ENCODE measurements at regions not wholly inside any gene's neighbourhood (a gene's known extent, or its start where the extent isn't known, plus 50 kb on each side); places are given as distances from the start of the nearest gene placed in this dataset.

GRCh38 chr6:112725541-112726085 lies 378.5 kb downstream of the RFPL4B start:
- DNase-seq = no peak
- Histone ChIP-seq H3K36me3 (no peaks in the 10 kb centered on the region), H3K27me3 (no peaks in the 10 kb centered on the region), H3K4me3 (no peak overlapping the region), H3K27ac (no peak overlapping the region), H3K4me1 (ENCODE audit: insufficient read depth) (no peaks in the 10 kb centered on the region), H3K9me3 (no peaks in the 10 kb centered on the region)
- TF ChIP-seq EP300 (IDR thresholded peaks at IDR 0.05) (no peak), CTCF (IDR thresholded peaks at IDR 0.05) (no peak), POLR2A (IDR thresholded peaks at IDR 0.05) (no peak)
- intact Hi-C loops (cut with DNase I) = no loop called here
- WGBS, 3 donors = 89 to 93% (median 91%) methylated on average over 6 of the region's 6 CpGs

- Histone ChIP-seq H3K9me3 (no peaks in the 10 kb centered on the region), H3K4me3 (no peak overlapping the region), H3K4me1 (ENCODE audit: insufficient read depth) (no peaks in the 10 kb centered on the region), H3K27me3 (no peaks in the 10 kb centered on the region), H3K36me3 (no peaks in the 10 kb centered on the region), H3K27ac (no peak overlapping the region)
- no peak for DNase-seq
- intact Hi-C loops (cut with DNase I) = no loop called here
- 94 to 97% (median 96%) methylated on average over 1 of the region's 1 CpG for WGBS, 3 donors
- TF ChIP-seq POLR2A (IDR thresholded peaks at IDR 0.05) = no peak
- TF ChIP-seq CTCF (IDR thresholded peaks at IDR 0.05) = no peak
- no peak for TF ChIP-seq EP300 (IDR thresholded peaks at IDR 0.05)
Observed at GRCh38 chr6:112735129-112735528, 388.0 kb downstream of the RFPL4B start.

GRCh38 chr6:112739766-112740165 lies 392.6 kb downstream of the RFPL4B start:
- Histone ChIP-seq H3K27me3 (no peaks in the 10 kb centered on the region), H3K27ac (no peak overlapping the region), H3K36me3 (no peaks in the 10 kb centered on the region), H3K4me1 (ENCODE audit: insufficient read depth) (no peaks in the 10 kb centered on the region), H3K4me3 (no peak overlapping the region), H3K9me3 (no peaks in the 10 kb centered on the region)
- no peak for DNase-seq
- TF ChIP-seq CTCF (IDR thresholded peaks at IDR 0.05) (no peak), POLR2A (IDR thresholded peaks at IDR 0.05) (no peak), EP300 (IDR thresholded peaks at IDR 0.05) (no peak)
- intact Hi-C loops (cut with DNase I) = no loop called here

GRCh38 chr6:112743323-112743722 lies 396.2 kb downstream of the RFPL4B start:
- intact Hi-C loops (cut with DNase I) = no loop called here

More at GRCh38 chr6:112743323-112743722, 396.2 kb downstream of the RFPL4B start:
- Histone ChIP-seq H3K9me3 (no peaks in the 10 kb centered on the region), H3K4me3 (no peak overlapping the region), H3K4me1 (ENCODE audit: insufficient read depth) (no peaks in the 10 kb centered on the region), H3K36me3 (no peaks in the 10 kb centered on the region), H3K27me3 (no peaks in the 10 kb centered on the region), H3K27ac (no peak overlapping the region)
- WGBS, 3 donors = 93 to 96% (median 94%) methylated on average over 1 of the region's 1 CpG
- TF ChIP-seq CTCF (IDR thresholded peaks at IDR 0.05) = no peak
- no peak for TF ChIP-seq POLR2A (IDR thresholded peaks at IDR 0.05)
- no peak for TF ChIP-seq EP300 (IDR thresholded peaks at IDR 0.05)
- DNase-seq = no peak

Measured in ovary (tissue), 7 donors.